GM23338 (cell line): ENCODE measurements at regions not wholly inside any gene's neighbourhood (a gene's known extent, or its start where the extent isn't known, plus 50 kb on each side); places are given as distances from the start of the nearest gene placed in this dataset.

Experiments
- ATAC-seq: fragments of 200-7000 bp; cut with Tn5 transposase; 3 replicates; pipeline ENCODE4 v1.9.1; 2020
- DNase-seq: peaks from one replicate; pipeline ENCODE4 v3.0.0-alpha.2; 2015; ENCODE audit warnings: low spot score
- H2AFZ ChIP-seq: fragments of 200-600 bp; sonication (generic); 2 replicates; pipeline ENCODE4 v1.8.0; 2016; ENCODE audit warnings: antibody characterized with exemption, mild to moderate bottlenecking, moderate library complexity
- H3F3A ChIP-seq: fragments of 200-600 bp; sonication (generic); replicated peaks from 2 replicates; pipeline ENCODE4 v1.8.0; 2017; ENCODE audit warnings: antibody characterized with exemption, mixed run types, low read depth
- H3K27ac ChIP-seq: fragments of 200-600 bp; sonication (generic); 2 replicates; pipeline ENCODE4 v1.6.1; 2016; ENCODE audit warnings: low read depth
- H3K27me3 ChIP-seq: fragments of 200-600 bp; sonication (generic); 2 replicates; pipeline ENCODE4 v1.8.0; 2016; ENCODE audit warnings: mild to moderate bottlenecking, mixed run types, moderate library complexity; ENCODE audit not compliant: insufficient read depth
- H3K36me3 ChIP-seq: fragments of 200-600 bp; sonication (generic); 2 replicates; pipeline ENCODE4 v1.8.0; 2016; ENCODE audit warnings: mild to moderate bottlenecking; ENCODE audit not compliant: insufficient read depth
- H3K4me1 ChIP-seq: fragments of 200-600 bp; sonication (generic); 2 replicates; pipeline ENCODE4 v1.8.0; 2016; ENCODE audit warnings: mild to moderate bottlenecking, moderate library complexity; ENCODE audit not compliant: insufficient read depth
- H3K4me2 ChIP-seq: fragments of 200-600 bp; sonication (generic); 2 replicates; pipeline ENCODE4 v1.7.1; 2017; ENCODE audit warnings: mixed run types
- H3K4me3 ChIP-seq: fragments of 200-600 bp; sonication (generic); 2 replicates; pipeline ENCODE4 v1.6.1; 2016; ENCODE audit warnings: mixed run types
- H3K79me2 ChIP-seq: fragments of 200-600 bp; sonication (generic); replicated peaks from 2 replicates; pipeline ENCODE4 v1.8.0; 2017; ENCODE audit warnings: mild to moderate bottlenecking; ENCODE audit not compliant: insufficient read depth
- H3K9me2 ChIP-seq: fragments of 200-600 bp; sonication (generic); 2 replicates; pipeline ENCODE4 v1.8.0; 2017; ENCODE audit not compliant: insufficient read depth
- H4K20me1 ChIP-seq: fragments of 200-600 bp; sonication (generic); replicated peaks from 2 replicates; pipeline ENCODE4 v1.8.0; 2017; ENCODE audit warnings: mild to moderate bottlenecking; ENCODE audit not compliant: insufficient read depth
- H3K27ac Mint-ChIP-seq: 2 replicates; pipeline ENCODE4 v1.8.0; 2020; ENCODE audit warnings: inconsistent platforms, mild to moderate bottlenecking, moderate library complexity, mixed read lengths
- H3K27me3 Mint-ChIP-seq: 3 replicates; pipeline ENCODE4 v1.8.0; 2022; ENCODE audit warnings: low read depth, mild to moderate bottlenecking, moderate library complexity, mixed read lengths, inconsistent platforms; ENCODE audit not compliant: insufficient read depth, poor library complexity
- H3K36me3 Mint-ChIP-seq: 3 replicates; pipeline ENCODE4 v1.8.0; 2021; ENCODE audit warnings: low read depth, mild to moderate bottlenecking, inconsistent platforms, moderate library complexity, mixed read lengths
- H3K4me1 Mint-ChIP-seq: 3 replicates; pipeline ENCODE4 v1.8.0; 2020; ENCODE audit warnings: mild to moderate bottlenecking, inconsistent platforms, mixed read lengths
- H3K4me3 Mint-ChIP-seq: 3 replicates; pipeline ENCODE4 v1.8.0; 2021; ENCODE audit warnings: moderate library complexity, mild to moderate bottlenecking, inconsistent platforms, mixed read lengths
- H3K9me3 Mint-ChIP-seq: 3 replicates; pipeline ENCODE4 v1.8.0; 2020; ENCODE audit warnings: moderate library complexity, mild to moderate bottlenecking, inconsistent platforms, mixed read lengths
- CREB1 ChIP-seq: fragments of 250-450 bp; sonication (Bioruptor Pico); IDR thresholded peaks from 2 replicates; pipeline ENCODE4 v1.5.0; 2020; ENCODE audit warnings: low read depth, mild to moderate bottlenecking, moderate library complexity
- ETS1 ChIP-seq: IDR thresholded peaks from 2 replicates; pipeline ENCODE4 v1.6.1; 2016; ENCODE audit warnings: antibody characterized with exemption
- EZH2 ChIP-seq: fragments of 200-600 bp; sonication (generic); IDR thresholded peaks from one replicate; pipeline ENCODE4 v1.8.0; 2017; ENCODE audit warnings: antibody characterized with exemption, mild to moderate bottlenecking, low read depth; ENCODE audit not compliant: unreplicated experiment
- EZH2phosphoT487 ChIP-seq: fragments of 200-600 bp; sonication (generic); IDR thresholded peaks from one replicate; pipeline ENCODE4 v1.8.1; 2018; ENCODE audit warnings: antibody characterized with exemption; ENCODE audit not compliant: unreplicated experiment
- JUNB ChIP-seq: IDR thresholded peaks from one replicate; pipeline ENCODE4 v1.6.1; 2016; ENCODE audit warnings: antibody characterized with exemption; ENCODE audit not compliant: unreplicated experiment
- NANOG ChIP-seq: IDR thresholded peaks from 2 replicates; pipeline ENCODE4 v1.6.1; 2016; ENCODE audit warnings: antibody characterized with exemption, borderline replicate concordance
- POLR2AphosphoS5 ChIP-seq: IDR thresholded peaks from 2 replicates; pipeline ENCODE4 v1.6.1; 2016; ENCODE audit warnings: antibody characterized with exemption, low read depth
- STAT1 ChIP-seq: IDR thresholded peaks from one replicate; pipeline ENCODE4 v1.6.1; 2016; ENCODE audit warnings: antibody characterized with exemption; ENCODE audit not compliant: unreplicated experiment
- ZNF114 ChIP-seq: fragments of 250-450 bp; sonication (Bioruptor Pico); IDR thresholded peaks from 2 replicates; pipeline ENCODE4 v1.5.0; 2020; ENCODE audit warnings: mild to moderate bottlenecking, moderate library complexity
- ZNF331 ChIP-seq: fragments of 250-450 bp; sonication (Bioruptor Pico); IDR thresholded peaks from 2 replicates; pipeline ENCODE4 v1.5.0; 2020; ENCODE audit warnings: low read depth, mild to moderate bottlenecking, moderate library complexity
- ZNF462 ChIP-seq: fragments of 250-450 bp; sonication (Bioruptor Pico); IDR thresholded peaks from 2 replicates; pipeline ENCODE4 v1.5.0; 2020; ENCODE audit warnings: mild to moderate bottlenecking, moderate library complexity

GRCh38 chr1:207256869-207257268 is 64.6 kb upstream of the CD55 start:
- ATAC-seq (no peak), DNase-seq (no peak)
- H3K4me3 Mint-ChIP-seq: no peak overlapping the region
- Histone ChIP-seq H4K20me1 (no peaks in the 10 kb centered on the region), H3K9me2 (peaks cover 12% of the 10 kb centered on the region; the same call in 1 of the 2 replicates), H3F3A (no peaks in the 10 kb centered on the region), H3K4me3 (no peak overlapping the region), H2AFZ (no peak overlapping the region), H3K4me2 (no peak overlapping the region), H3K79me2 (no peaks in the 10 kb centered on the region), H3K27ac (no peak overlapping the region), H3K4me1 (no peaks in the 10 kb centered on the region), H3K27me3 (no peaks in the 10 kb centered on the region), H3K36me3 (no peaks in the 10 kb centered on the region)
- peaks cover 3% of the 10 kb centered on the region; the same call in 2 of the 3 replicates for H3K36me3 Mint-ChIP-seq
- no peak overlapping the region for H3K27ac Mint-ChIP-seq
- TF ChIP-seq EZH2: no peak
- TF ChIP-seq NANOG: no peak
- no peak for TF ChIP-seq ZNF462
- TF ChIP-seq ZNF114: no peak
- TF ChIP-seq ZNF331 (CRISPR knock-in tag): no peak
- TF ChIP-seq JUNB: no peak
- TF ChIP-seq CREB1: no peak
- TF ChIP-seq STAT1: no peak
- no peak for TF ChIP-seq POLR2AphosphoS5
- no peak for TF ChIP-seq EZH2phosphoT487
- TF ChIP-seq ETS1: no peak
- peaks cover 2% of the 10 kb centered on the region; the same call in 1 of the 3 replicates for H3K4me1 Mint-ChIP-seq
- peaks cover 19% of the 10 kb centered on the region; the same call in 2 of the 3 replicates for H3K9me3 Mint-ChIP-seq
- H3K27me3 Mint-ChIP-seq: no peaks in the 10 kb centered on the region
